HepG2 (cell line): ENCODE measurements at regions not wholly inside any gene's neighbourhood (a gene's known extent, or its start where the extent isn't known, plus 50 kb on each side); places are given as distances from the start of the nearest gene placed in this dataset.

ENCODE experiments used
- ATAC-seq: fragments of 200-7000 bp; cut with Tn5 transposase; 3 replicates; pipeline ENCODE4 v1.9.1; 2020; ENCODE audit warnings: mild to moderate bottlenecking, moderate library complexity
- BruUV-seq: library from RNA; stranded (reverse); fragments of 400-500 nt; replicated peaks from 2 replicates; lab custom pipeline; 2021; lab: Mats Ljungman, UMichigan
- CTCF ChIA-PET: fragments of 300-600 bp; formaldehyde crosslinking; extraction: SDS; loops from one replicate; lab custom pipeline; 2021; ENCODE audit warnings: low total read pairs, inconsistent platforms, low intra/inter-chr PET ratio; lab: Yijun Ruan, JAX
- POLR2A ChIA-PET: fragments of 350-600 bp; sonication (Branson Sonifier 250); formaldehyde crosslinking; loops from one replicate; lab custom pipeline; 2020; ENCODE audit warnings: antibody characterized with exemption, inconsistent platforms; lab: Yijun Ruan, JAX
- DNase-seq: peaks from one replicate; pipeline ENCODE4 v3.0.0-alpha.2; 2015; ENCODE audit warnings: low spot score
- FAIRE-seq: peaks from 3 replicates; lab custom pipeline; 2011; peaks lifted over from hg19 to GRCh38; lab: Jason Lieb, UNC
- H2AFZ ChIP-seq: one replicate; pipeline ENCODE4 v1.6.1; 2011; ENCODE audit warnings: low read length, inconsistent platforms
- H3K27ac ChIP-seq: fragments of 300-600 bp; 3 replicates; pipeline ENCODE4 v1.8.0; 2011; ENCODE audit warnings: mixed run types, mild to moderate bottlenecking, mixed read lengths, low read length, inconsistent platforms; ENCODE audit not compliant: insufficient read depth; ENCODE audit errors: extremely low read length
- H3K27me3 ChIP-seq, 2 experiments: fragments of 200-600 bp in 1 of 2; 2 replicates in 1 of 2; 3 replicates in 1 of 2; pipeline versions ENCODE4 v1.6.0 to v1.8.0; 2011; ENCODE audit warnings: low read length in 2 of 2, mild to moderate bottlenecking in 2 of 2, moderate library complexity in 2 of 2, inconsistent platforms in 1 of 2; ENCODE audit not compliant: insufficient read depth in 2 of 2, control insufficient read depth in 1 of 2
- H3K36me3 ChIP-seq, 2 experiments: fragments of 200-600 bp in 1 of 2; replicated peaks in 1 of 2; 2 replicates in 1 of 2; 3 replicates in 1 of 2; pipeline versions ENCODE4 v1.5.1 to v1.8.0; 2011; ENCODE audit warnings: low read length in 2 of 2, inconsistent platforms in 1 of 2; ENCODE audit not compliant: insufficient read depth in 2 of 2, control insufficient read depth in 1 of 2
- H3K4me1 ChIP-seq: 2 replicates; pipeline ENCODE4 v1.5.1; 2012; ENCODE audit warnings: low read length, inconsistent platforms; ENCODE audit not compliant: insufficient read depth
- H3K4me2 ChIP-seq: 2 replicates; pipeline ENCODE4 v1.6.0; 2011; ENCODE audit warnings: low read depth, low read length, inconsistent platforms
- H3K4me3 ChIP-seq, 3 experiments: fragments of 200-600 bp in 1 of 3; sonication (generic), shearing (Covaris generic) in 1 of 3; replicated peaks in 1 of 3; 2 replicates each; pipeline ENCODE4 v1.5.1; 2011 to 2016; ENCODE audit warnings: low read length in 3 of 3, inconsistent platforms in 2 of 3, low read depth in 2 of 3, mild to moderate bottlenecking in 2 of 3, control low read depth in 1 of 3, mixed read lengths in 1 of 3; ENCODE audit not compliant: insufficient read depth in 1 of 3
- H3K79me2 ChIP-seq: one replicate; pipeline ENCODE4 v1.6.1; 2011; ENCODE audit warnings: low read length, inconsistent platforms; ENCODE audit not compliant: insufficient read depth
- H3K9ac ChIP-seq: 2 replicates; pipeline ENCODE4 v1.6.0; 2011; ENCODE audit warnings: mild to moderate bottlenecking, low read depth, low read length, inconsistent platforms; ENCODE audit not compliant: insufficient read depth
- H3K9me3 ChIP-seq: 2 replicates; pipeline ENCODE4 v1.5.1; 2012; ENCODE audit warnings: mild to moderate bottlenecking, low read length
- H4K20me1 ChIP-seq: 2 replicates; pipeline ENCODE4 v1.6.0; 2011; ENCODE audit warnings: inconsistent platforms, mild to moderate bottlenecking, low read length, moderate library complexity; ENCODE audit not compliant: insufficient read depth
- CHCHD3 ChIP-seq: sonication (generic); formaldehyde crosslinking; IDR thresholded peaks from 2 replicates; pipeline ENCODE4 v1.8.0; 2022; ENCODE audit warnings: mild to moderate bottlenecking, missing genetic modification reagents, moderate library complexity
- FOSL2 ChIP-seq: sonication (generic); formaldehyde crosslinking; IDR thresholded peaks from 2 replicates; pipeline ENCODE4 v1.4.0; 2020; ENCODE audit warnings: missing genetic modification reagents
- MED8 ChIP-seq: sonication (generic); formaldehyde crosslinking; IDR thresholded peaks from 2 replicates; pipeline ENCODE4 v1.8.1; 2023; ENCODE audit warnings: mild to moderate bottlenecking, missing genetic modification reagents; ENCODE audit not compliant: insufficient replicate concordance
- ZNF101 ChIP-seq: sonication (generic); formaldehyde crosslinking; IDR thresholded peaks from 2 replicates; pipeline ENCODE4 v1.4.0; 2020; ENCODE audit warnings: mild to moderate bottlenecking, low read depth, missing genetic modification reagents, borderline replicate concordance
- ZNF20 ChIP-seq: sonication (generic); formaldehyde crosslinking; IDR thresholded peaks from 2 replicates; pipeline ENCODE4 v1.4.0; 2020; ENCODE audit warnings: mild to moderate bottlenecking, moderate library complexity, missing genetic modification reagents
- ZNF234 ChIP-seq: sonication (generic); formaldehyde crosslinking; conservative IDR thresholded peaks from 2 replicates; pipeline ENCODE4 v1.5.1; 2020; ENCODE audit warnings: mild to moderate bottlenecking, missing genetic modification reagents
- ZNF292 ChIP-seq: sonication (generic); formaldehyde crosslinking; IDR thresholded peaks from 2 replicates; pipeline ENCODE4 v1.8.1; 2022; ENCODE audit warnings: mild to moderate bottlenecking, low read depth, missing genetic modification reagents, borderline replicate concordance
- ZNF460 ChIP-seq: sonication (generic); formaldehyde crosslinking; IDR thresholded peaks from 2 replicates; pipeline ENCODE4 v1.5.1; 2020; ENCODE audit warnings: missing genetic modification reagents, mild to moderate bottlenecking, borderline replicate concordance
- ZNF598 ChIP-seq: sonication (generic); formaldehyde crosslinking; IDR thresholded peaks from 2 replicates; pipeline ENCODE4 v1.5.1; 2020; ENCODE audit warnings: mild to moderate bottlenecking, missing genetic modification reagents, borderline replicate concordance
- WGBS: methylation state at CpG from one replicate; pipeline ENCODE4 v1.1.6; 2017; ENCODE audit warnings: low lambda C conversion rate; 5-methylcytosine and 5-hydroxymethylcytosine counted together
- in situ Hi-C: cut with HindIII; loops from 2 replicates; pipeline ENCODE4 v1.10.0; 2017; ENCODE audit warnings: low pct_unique_long_range_greater_than_20kb; ENCODE audit not compliant: extremely low pct_ligation_motif_present
- intact Hi-C: fragments of 100-400 bp; cut with micrococcal nuclease; formaldehyde crosslinking; loops from one replicate; pipeline ENCODE4 v1.10.0; 2022; ENCODE audit not compliant: unreplicated experiment
- TF ChIP-seq, protein P1 (sequence below): sonication (generic); formaldehyde crosslinking; IDR thresholded peaks from 2 replicates; pipeline ENCODE4 v1.5.0; 2020; ENCODE audit warnings: missing genetic modification reagents

DNA sequence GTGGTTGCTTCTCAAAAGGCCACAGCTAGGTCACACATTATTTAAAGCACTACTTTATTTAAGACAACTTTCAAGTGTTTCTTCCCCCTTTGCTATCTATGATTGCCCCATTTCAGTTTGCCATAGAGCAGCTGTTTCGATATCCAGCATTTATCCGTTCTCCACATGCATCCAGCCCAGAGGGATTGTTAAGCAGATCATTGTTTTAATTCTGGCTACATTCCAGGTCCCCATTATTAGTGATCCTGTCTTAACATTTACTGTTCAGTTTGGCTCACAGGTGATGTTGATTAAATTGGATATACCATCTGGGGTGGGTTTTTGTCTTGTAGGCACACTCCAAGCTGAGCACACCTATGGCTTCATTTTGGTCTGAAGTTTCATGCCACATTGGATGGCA, 638.7 kb downstream of the ZEB2 start:
- H3K27me3 ChIP-seq = no peaks in the 10 kb centered on the region
- H4K20me1 ChIP-seq = no peaks in the 10 kb centered on the region
- ChIA-PET POLR2A (no interaction called here), CTCF (no interaction called here)
- H3K4me2 ChIP-seq = no peak overlapping the region
- intact Hi-C loops = no loop called here
- H3K4me3 ChIP-seq = no peak overlapping the region
- H3K36me3 ChIP-seq = no peaks in the 10 kb centered on the region
- H3K4me1 ChIP-seq = no peaks in the 10 kb centered on the region
- ATAC-seq = no peak
- H3K9me3 ChIP-seq = no peaks in the 10 kb centered on the region
- H3K9ac ChIP-seq = no peak overlapping the region
- H3K27ac ChIP-seq = no peak overlapping the region
- 0% methylated on average over 2 of the region's 2 CpGs for WGBS
- no peak overlapping the region for H2AFZ ChIP-seq
- no TSS peak for BruUV-seq
- DNase-seq = no peak
- in situ Hi-C loops = no loop called here
- H3K79me2 ChIP-seq = no peaks in the 10 kb centered on the region
- TF ChIP-seq MED8 (CRISPR knock-in tag) (no peak), ZNF460 (CRISPR knock-in tag) (no peak), ZNF598 (CRISPR knock-in tag) (no peak), ZNF292 (CRISPR knock-in tag) (no peak), FOSL2 (CRISPR knock-in tag) (no peak), ZNF101 (CRISPR knock-in tag) (no peak), CHCHD3 (CRISPR knock-in tag) (no peak), ZNF20 (CRISPR knock-in tag) (no peak), ZNF234 (CRISPR knock-in tag) (no peak)
- TF ChIP-seq, protein P1, sequence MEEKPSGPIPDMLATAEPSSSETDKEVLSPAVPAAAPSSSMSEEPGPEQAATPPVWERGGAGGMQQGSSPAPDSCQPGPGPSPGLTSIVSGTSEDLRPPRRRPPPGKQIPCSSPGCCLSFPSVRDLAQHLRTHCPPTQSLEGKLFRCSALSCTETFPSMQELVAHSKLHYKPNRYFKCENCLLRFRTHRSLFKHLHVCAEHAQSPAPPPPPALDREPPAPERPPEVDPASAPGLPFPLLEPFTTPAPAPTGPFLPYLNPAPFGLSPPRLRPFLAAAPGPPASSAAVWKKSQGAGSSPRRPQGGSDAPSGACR (CRISPR knock-in tag) = no peak
- FAIRE-seq = no peak
